ENCODE measurements at regions not wholly inside any gene's neighbourhood (a gene's known extent, or its start where the extent isn't known, plus 50 kb on each side); places are given as distances from the start of the nearest gene placed in this dataset.
"Not testable (repeated sequence)": the region's sequence is repeated elsewhere in the genome, so short reads cannot be mapped to it uniquely, and the experiment has no call there.

DNA sequence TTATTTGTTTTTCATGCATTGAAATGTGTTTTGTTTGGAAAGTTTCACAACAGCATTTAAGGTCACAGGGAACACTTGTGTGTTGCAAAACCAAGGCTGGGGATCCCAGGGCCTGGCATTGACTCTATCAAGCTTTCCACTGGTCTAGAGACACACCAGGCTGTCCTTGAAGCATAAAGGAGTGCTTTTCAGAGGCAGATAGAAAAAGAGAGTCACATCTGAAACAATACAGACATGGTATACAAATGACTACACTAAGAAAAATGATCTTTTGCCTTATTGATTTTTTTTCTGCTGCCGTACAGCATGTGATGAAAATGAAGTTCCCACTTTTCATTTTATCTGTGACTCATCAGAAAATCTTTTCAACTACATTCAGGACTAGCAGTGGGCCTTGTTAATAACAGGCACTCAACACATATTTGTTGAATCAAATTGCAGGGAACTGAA is 61.9 kb upstream of the ZCCHC2 start:
- TF ChIP-seq, protein P1, sequence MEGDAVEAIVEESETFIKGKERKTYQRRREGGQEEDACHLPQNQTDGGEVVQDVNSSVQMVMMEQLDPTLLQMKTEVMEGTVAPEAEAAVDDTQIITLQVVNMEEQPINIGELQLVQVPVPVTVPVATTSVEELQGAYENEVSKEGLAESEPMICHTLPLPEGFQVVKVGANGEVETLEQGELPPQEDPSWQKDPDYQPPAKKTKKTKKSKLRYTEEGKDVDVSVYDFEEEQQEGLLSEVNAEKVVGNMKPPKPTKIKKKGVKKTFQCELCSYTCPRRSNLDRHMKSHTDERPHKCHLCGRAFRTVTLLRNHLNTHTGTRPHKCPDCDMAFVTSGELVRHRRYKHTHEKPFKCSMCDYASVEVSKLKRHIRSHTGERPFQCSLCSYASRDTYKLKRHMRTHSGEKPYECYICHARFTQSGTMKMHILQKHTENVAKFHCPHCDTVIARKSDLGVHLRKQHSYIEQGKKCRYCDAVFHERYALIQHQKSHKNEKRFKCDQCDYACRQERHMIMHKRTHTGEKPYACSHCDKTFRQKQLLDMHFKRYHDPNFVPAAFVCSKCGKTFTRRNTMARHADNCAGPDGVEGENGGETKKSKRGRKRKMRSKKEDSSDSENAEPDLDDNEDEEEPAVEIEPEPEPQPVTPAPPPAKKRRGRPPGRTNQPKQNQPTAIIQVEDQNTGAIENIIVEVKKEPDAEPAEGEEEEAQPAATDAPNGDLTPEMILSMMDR (IDR thresholded peaks at IDR 0.05; ENCODE audit: low read depth, low read length): no peak
- Histone ChIP-seq H3K4me3 (no peak overlapping the region), H3K4me1 (ENCODE audit: low read depth) (no peaks in the 10 kb centered on the region), H3K27me3 (no peaks in the 10 kb centered on the region), H3K36me3 (no peaks in the 10 kb centered on the region), H3K27ac (no peak overlapping the region), H3K9me3 (ENCODE audit: low read depth) (no peaks in the 10 kb centered on the region)
- peak in 1 of 2 donors; percentile 72 for DNase-seq (ENCODE audit: low read depth in 1 of 2, low spot score in 1 of 2)

DNA sequence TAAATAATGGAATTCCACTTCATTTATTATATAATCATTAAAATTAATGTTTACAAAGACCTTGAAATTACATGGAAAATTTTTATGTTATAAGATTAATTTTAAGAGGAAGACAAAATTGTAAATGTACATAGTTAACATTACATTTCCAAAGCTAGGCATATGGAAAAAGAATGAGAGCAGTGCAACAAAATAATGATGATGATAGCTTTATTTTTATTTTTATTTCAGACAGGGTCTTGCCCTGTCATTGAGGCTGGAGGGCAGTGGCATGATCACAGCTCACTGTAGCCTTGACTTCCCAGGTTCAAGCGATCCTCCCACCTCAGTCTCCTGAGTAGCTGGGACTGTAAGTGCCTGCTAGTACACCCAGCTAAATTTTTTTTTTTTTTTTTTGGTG is 61.2 kb upstream of the ZCCHC2 start:
- no peaks in the 10 kb centered on the region for H3K9me3 ChIP-seq (ENCODE audit: low read depth)
- TF ChIP-seq, protein P1 (IDR thresholded peaks at IDR 0.05; ENCODE audit: low read depth, low read length): no peak
- no peaks in the 10 kb centered on the region for H3K36me3 ChIP-seq
- no peak for DNase-seq (ENCODE audit: low read depth in 1 of 2, low spot score in 1 of 2)
- H3K4me3 ChIP-seq: no peak overlapping the region
- H3K4me1 ChIP-seq (ENCODE audit: low read depth): no peaks in the 10 kb centered on the region
- no peak overlapping the region for H3K27ac ChIP-seq
- H3K27me3 ChIP-seq: no peaks in the 10 kb centered on the region

DNA sequence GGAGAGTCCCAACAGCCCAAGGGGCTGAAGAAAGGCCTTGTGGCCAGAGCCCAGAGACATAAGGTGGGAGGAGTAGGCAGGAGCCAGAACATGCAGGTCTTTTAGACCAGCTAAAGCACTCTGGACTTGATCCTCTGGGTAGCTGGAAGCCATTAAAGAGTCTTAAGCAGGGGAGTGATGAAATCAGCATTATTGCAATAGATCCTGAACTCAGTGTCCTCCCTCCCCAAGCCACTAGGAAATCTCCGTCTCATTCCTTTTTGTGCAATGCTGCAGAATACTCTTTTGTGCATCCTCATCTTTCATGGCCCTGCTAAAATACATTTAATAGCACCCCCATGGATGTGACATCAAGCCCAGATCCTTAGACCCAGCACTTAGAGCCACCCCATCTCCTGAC is 58.6 kb upstream of the ZCCHC2 start:
- TF ChIP-seq, protein P1 (IDR thresholded peaks at IDR 0.05; ENCODE audit: low read depth, low read length): no peak
- Histone ChIP-seq H3K4me1 (ENCODE audit: low read depth) (no peaks in the 10 kb centered on the region), H3K9me3 (ENCODE audit: low read depth) (no peaks in the 10 kb centered on the region), H3K27ac (no peak overlapping the region), H3K27me3 (no peaks in the 10 kb centered on the region), H3K36me3 (no peaks in the 10 kb centered on the region), H3K4me3 (no peak overlapping the region)
- DNase-seq (ENCODE audit: low read depth in 1 of 2, low spot score in 1 of 2): no peak

DNA sequence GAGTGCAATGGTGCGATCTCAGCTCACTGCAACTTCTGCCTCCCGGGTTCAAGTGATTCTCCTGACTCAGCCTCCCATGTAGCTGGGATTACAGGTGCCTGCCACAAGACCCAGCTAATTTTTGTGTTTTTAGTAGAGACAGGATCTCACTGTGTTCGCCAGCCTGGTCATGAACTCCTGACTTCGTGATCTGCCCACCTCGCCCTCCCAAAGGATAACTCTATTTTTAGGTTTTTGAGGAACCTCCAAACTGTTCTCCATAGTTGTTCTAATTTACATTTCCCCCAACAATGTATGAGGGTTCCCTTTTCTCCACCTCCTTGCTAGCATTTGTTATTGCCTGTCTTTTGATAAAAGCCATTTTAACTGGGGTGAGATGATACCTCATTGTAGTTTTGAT is 53.7 kb upstream of the ZCCHC2 start:
- not testable (repeated sequence) for H3K27ac ChIP-seq; H3K4me3 ChIP-seq; H3K36me3 ChIP-seq; DNase-seq (ENCODE audit: low read depth in 1 of 2, low spot score in 1 of 2); H3K27me3 ChIP-seq; H3K4me1 ChIP-seq (ENCODE audit: low read depth); H3K9me3 ChIP-seq (ENCODE audit: low read depth)

Measured in cardiac muscle cell (in vitro differentiated cells and primary cell).